CD14-positive monocyte (primary cell): ENCODE measurements at regions not wholly inside any gene's neighbourhood (a gene's known extent, or its start where the extent isn't known, plus 50 kb on each side); places are given as distances from the start of the nearest gene placed in this dataset.

ENCODE experiments used
- DNase-seq, 3 donors: peaks; one replicate each; pipeline ENCODE4 v3.0.0-alpha.2; 2011 to 2022
- H2AFZ ChIP-seq: 2 replicates; pipeline ENCODE4 v1.6.0; 2012; ENCODE audit warnings: mild to moderate bottlenecking, low read depth, low read length, inconsistent platforms; ENCODE audit not compliant: insufficient read depth, poor library complexity, severe bottlenecking
- H3K27ac ChIP-seq, 2 donors: 1 replicate in 1 of 2; 2 replicates in 1 of 2; pipeline ENCODE4 v1.5.1; 2012 to 2013; ENCODE audit warnings: low read length in 2 of 2, control low read depth in 1 of 2, inconsistent platforms in 1 of 2, low read depth in 1 of 2, mild to moderate bottlenecking in 1 of 2
- H3K27me3 ChIP-seq, 2 donors: one replicate each; pipeline versions ENCODE4 v1.6.0 to v1.6.1; 2011 to 2013; ENCODE audit warnings: low read length in 2 of 2; ENCODE audit not compliant: control insufficient read depth in 2 of 2, insufficient read depth in 2 of 2
- H3K36me3 ChIP-seq, 2 donors: replicated peaks in 1 of 2; 1 replicate in 1 of 2; 2 replicates in 1 of 2; pipeline versions ENCODE4 v1.5.1 to v1.6.1; 2012 to 2013; ENCODE audit warnings: low read length in 2 of 2, control low read depth in 1 of 2, inconsistent platforms in 1 of 2, mild to moderate bottlenecking in 1 of 2; ENCODE audit not compliant: insufficient read depth in 2 of 2, control insufficient read depth in 1 of 2
- H3K4me1 ChIP-seq, 2 donors: 1 replicate in 1 of 2; 2 replicates in 1 of 2; pipeline versions ENCODE4 v1.5.1 to v1.6.1; 2012 to 2013; ENCODE audit warnings: low read length in 2 of 2, control low read depth in 1 of 2, inconsistent platforms in 1 of 2, mild to moderate bottlenecking in 1 of 2, moderate library complexity in 1 of 2; ENCODE audit not compliant: insufficient read depth in 2 of 2, control insufficient read depth in 1 of 2
- H3K4me2 ChIP-seq: replicated peaks from 2 replicates; pipeline ENCODE3; 2012; ENCODE audit warnings: low read length, moderate library complexity, mild to moderate bottlenecking; ENCODE audit not compliant: poor library complexity, severe bottlenecking; ENCODE audit errors: extremely low read depth
- H3K4me3 ChIP-seq, 3 experiments: fragments of 200-600 bp in 1 of 3; sonication (generic) in 1 of 3; replicated peaks in 1 of 3; 1 replicate in 2 of 3; 2 replicates in 1 of 3; pipeline ENCODE4 v1.5.1; 2011 to 2013; ENCODE audit warnings: low read length in 3 of 3, mild to moderate bottlenecking in 3 of 3, control low read depth in 2 of 3, low read depth in 2 of 3, inconsistent platforms in 1 of 3, moderate library complexity in 1 of 3
- H3K79me2 ChIP-seq: 2 replicates; pipeline ENCODE4 v1.6.0; 2012; ENCODE audit warnings: mild to moderate bottlenecking, control low read depth, inconsistent platforms, low read length, moderate library complexity; ENCODE audit not compliant: insufficient read depth
- H3K9ac ChIP-seq: 2 replicates; pipeline ENCODE4 v1.6.0; 2017; ENCODE audit warnings: low read length, mild to moderate bottlenecking; ENCODE audit not compliant: insufficient read depth, poor library complexity, severe bottlenecking
- H3K9me3 ChIP-seq, 2 donors: replicated peaks in 1 of 2; 1 replicate in 1 of 2; 2 replicates in 1 of 2; pipeline versions ENCODE4 v1.5.1 to v1.6.1; 2012 to 2013; ENCODE audit warnings: low read length in 2 of 2, control low read depth in 1 of 2; ENCODE audit not compliant: control insufficient read depth in 1 of 2, insufficient read depth in 1 of 2
- H4K20me1 ChIP-seq: 2 replicates; pipeline ENCODE4 v1.6.0; 2012; ENCODE audit warnings: mild to moderate bottlenecking, low read length, control low read depth, moderate library complexity; ENCODE audit not compliant: insufficient read depth
- H3K27ac Mint-ChIP-seq, 7 donors: one replicate each; pipeline ENCODE4 v1.8.0; 2020; ENCODE audit warnings: mild to moderate bottlenecking in 7 of 7, mixed read lengths in 7 of 7, moderate library complexity in 6 of 7, inconsistent platforms in 2 of 7
- H3K27me3 Mint-ChIP-seq, 3 donors: one replicate each; pipeline ENCODE4 v1.8.0; 2021 to 2022; ENCODE audit warnings: low read depth in 3 of 3, mild to moderate bottlenecking in 3 of 3, mixed read lengths in 3 of 3, moderate library complexity in 3 of 3, inconsistent platforms in 1 of 3
- H3K36me3 Mint-ChIP-seq, 2 donors: one replicate each; pipeline ENCODE4 v1.8.0; 2020; ENCODE audit warnings: mixed read lengths in 2 of 2, inconsistent platforms in 1 of 2, mild to moderate bottlenecking in 1 of 2
- H3K4me1 Mint-ChIP-seq: one replicate; pipeline ENCODE4 v1.8.0; 2020; ENCODE audit warnings: mild to moderate bottlenecking, mixed read lengths
- H3K4me3 Mint-ChIP-seq, 2 donors: one replicate each; pipeline ENCODE4 v1.8.0; 2020; ENCODE audit warnings: mild to moderate bottlenecking in 2 of 2, mixed read lengths in 2 of 2, moderate library complexity in 1 of 2
- H3K9me3 Mint-ChIP-seq, 7 donors: one replicate each; pipeline ENCODE4 v1.8.0; 2020 to 2022; ENCODE audit warnings: mixed read lengths in 7 of 7, mild to moderate bottlenecking in 6 of 7, moderate library complexity in 6 of 7, inconsistent platforms in 2 of 7
- WGBS: methylation state at CpG from one replicate; pipeline ENCODE4 v1.1.5; 2013; ENCODE audit warnings: missing lambda C conversion rate; ENCODE audit not compliant: insufficient coverage; 5-methylcytosine and 5-hydroxymethylcytosine counted together
- intact Hi-C, 2 donors: fragments of 100-400 bp; cut with micrococcal nuclease; formaldehyde crosslinking; loops; one replicate each; pipeline versions ENCODE4 v1.15.0 to v1.15.1; 2023
- TF ChIP-seq, protein P1 (sequence below): fragments of 200-600 bp; IDR thresholded peaks from one replicate; pipeline ENCODE4 v1.8.0; 2022; ENCODE audit warnings: antibody characterized with exemption, mild to moderate bottlenecking

- peak overlapping the region in 1 of 7 donors; percentile 18 for H3K27ac Mint-ChIP-seq
- peaks cover 5 to 22% (median 10%) of the 10 kb centered on the region in 7 donors for H3K9me3 Mint-ChIP-seq
- no peaks in the 10 kb centered on the region for H3K4me1 ChIP-seq
- no peak overlapping the region for H3K4me3 Mint-ChIP-seq
- no peaks in the 10 kb centered on the region for H3K36me3 ChIP-seq
- no peaks in the 10 kb centered on the region for H3K27me3 ChIP-seq
- TF ChIP-seq, protein P1, sequence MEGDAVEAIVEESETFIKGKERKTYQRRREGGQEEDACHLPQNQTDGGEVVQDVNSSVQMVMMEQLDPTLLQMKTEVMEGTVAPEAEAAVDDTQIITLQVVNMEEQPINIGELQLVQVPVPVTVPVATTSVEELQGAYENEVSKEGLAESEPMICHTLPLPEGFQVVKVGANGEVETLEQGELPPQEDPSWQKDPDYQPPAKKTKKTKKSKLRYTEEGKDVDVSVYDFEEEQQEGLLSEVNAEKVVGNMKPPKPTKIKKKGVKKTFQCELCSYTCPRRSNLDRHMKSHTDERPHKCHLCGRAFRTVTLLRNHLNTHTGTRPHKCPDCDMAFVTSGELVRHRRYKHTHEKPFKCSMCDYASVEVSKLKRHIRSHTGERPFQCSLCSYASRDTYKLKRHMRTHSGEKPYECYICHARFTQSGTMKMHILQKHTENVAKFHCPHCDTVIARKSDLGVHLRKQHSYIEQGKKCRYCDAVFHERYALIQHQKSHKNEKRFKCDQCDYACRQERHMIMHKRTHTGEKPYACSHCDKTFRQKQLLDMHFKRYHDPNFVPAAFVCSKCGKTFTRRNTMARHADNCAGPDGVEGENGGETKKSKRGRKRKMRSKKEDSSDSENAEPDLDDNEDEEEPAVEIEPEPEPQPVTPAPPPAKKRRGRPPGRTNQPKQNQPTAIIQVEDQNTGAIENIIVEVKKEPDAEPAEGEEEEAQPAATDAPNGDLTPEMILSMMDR = no peak
- no peak overlapping the region for H2AFZ ChIP-seq
- H3K4me2 ChIP-seq = no peak overlapping the region
- H3K79me2 ChIP-seq = no peaks in the 10 kb centered on the region
- intact Hi-C loops = no loop called here
- no peaks in the 10 kb centered on the region for H3K4me1 Mint-ChIP-seq
- H3K27ac ChIP-seq = no peak overlapping the region
- H4K20me1 ChIP-seq = no peaks in the 10 kb centered on the region
- no peak overlapping the region for H3K4me3 ChIP-seq
- no peak for DNase-seq
- no peaks in the 10 kb centered on the region for H3K36me3 Mint-ChIP-seq
- WGBS = 98% methylated on average over 11 of the region's 15 CpGs
- H3K9ac ChIP-seq = no peak overlapping the region
- H3K9me3 ChIP-seq = peaks cover 0 to 35% of the 10 kb centered on the region in 2 donors
- no peaks in the 10 kb centered on the region for H3K27me3 Mint-ChIP-seq
Measured at GRCh38 chr10:130430852-130431704, 294.9 kb downstream of the GLRX3 start.

GRCh38 chr10:130432271-130432670 lies 296.1 kb downstream of the GLRX3 start:
- Histone ChIP-seq H2AFZ (no peak overlapping the region), H3K4me2 (no peak overlapping the region), H3K27me3 (no peaks in the 10 kb centered on the region), H4K20me1 (no peaks in the 10 kb centered on the region), H3K9ac (no peak overlapping the region), H3K4me3 (no peak overlapping the region), H3K4me1 (no peaks in the 10 kb centered on the region), H3K36me3 (no peaks in the 10 kb centered on the region), H3K27ac (no peak overlapping the region), H3K9me3 (peaks cover 0 to 35% of the 10 kb centered on the region in 2 donors), H3K79me2 (no peaks in the 10 kb centered on the region)
- Mint-ChIP-seq H3K4me1 (no peaks in the 10 kb centered on the region), H3K9me3 (peaks cover 5 to 22% (median 10%) of the 10 kb centered on the region in 7 donors), H3K4me3 (no peak overlapping the region), H3K36me3 (no peaks in the 10 kb centered on the region), H3K27ac (no peak overlapping the region), H3K27me3 (peaks cover 0 to 1% (median 0%) of the 10 kb centered on the region in 3 donors)
- no peak for DNase-seq
- WGBS = 100% methylated on average over 4 of the region's 7 CpGs
- TF ChIP-seq, protein P1 = no peak
- intact Hi-C loops = no loop called here
